Sigmoid colon (tissue), 6 donors: ENCODE measurements at regions not wholly inside any gene's neighbourhood (a gene's known extent, or its start where the extent isn't known, plus 50 kb on each side); places are given as distances from the start of the nearest gene placed in this dataset.

ENCODE experiments used
- DNase-seq: peaks from one replicate; pipeline ENCODE4 v3.0.0-alpha.2; 2019
- H3K27ac ChIP-seq, 4 donors: fragments of 200-600 bp; sonication (generic); one replicate each; pipeline ENCODE4 v1.5.1; 2016 to 2019; ENCODE audit warnings: mild to moderate bottlenecking in 1 of 4
- H3K27me3 ChIP-seq, 3 donors: fragments of 200-600 bp; sonication (generic); one replicate each; pipeline ENCODE4 v1.5.1; 2019; ENCODE audit warnings: mild to moderate bottlenecking in 1 of 3
- H3K36me3 ChIP-seq, 4 donors: fragments of 200-600 bp; sonication (generic); one replicate each; pipeline ENCODE4 v1.5.1; 2016 to 2019
- H3K4me1 ChIP-seq, 4 donors: fragments of 200-600 bp; sonication (generic); one replicate each; pipeline ENCODE4 v1.5.1; 2017 to 2019
- H3K4me3 ChIP-seq, 4 donors: fragments of 200-600 bp; sonication (generic); one replicate each; pipeline ENCODE4 v1.5.1; 2017 to 2019; ENCODE audit warnings: mild to moderate bottlenecking in 2 of 4, moderate library complexity in 1 of 4
- H3K9me3 ChIP-seq, 4 donors: fragments of 200-600 bp in 3 of 4; sonication (generic) in 3 of 4; one replicate each; pipeline versions ENCODE4 v1.5.1 to v1.6.1; 2013 to 2019
- EP300 ChIP-seq, 4 donors: sonication (generic); formaldehyde crosslinking; IDR thresholded peaks; one replicate each; pipeline ENCODE4 v1.6.1; 2017; ENCODE audit warnings: antibody characterized with exemption in 4 of 4
- POLR2A ChIP-seq, 2 donors: fragments of 450-650 bp; IDR thresholded peaks; one replicate each; pipeline ENCODE4 v1.6.1; 2016; ENCODE audit warnings: antibody characterized with exemption in 2 of 2, mild to moderate bottlenecking in 2 of 2, moderate library complexity in 2 of 2
- POLR2AphosphoS5 ChIP-seq, 4 donors: sonication (generic); formaldehyde crosslinking; IDR thresholded peaks; one replicate each; pipeline ENCODE4 v1.6.1; 2017; ENCODE audit warnings: antibody characterized with exemption in 4 of 4
- WGBS, 2 donors: extraction: QIAGEN DNeasy Blood & Tissue Kit; methylation state at CpG; one replicate each; pipeline ENCODE4 v1.1.7; 2013; 5-methylcytosine and 5-hydroxymethylcytosine counted together
- intact Hi-C: fragments of 100-400 bp; cut with DNase I; formaldehyde crosslinking; loops from one replicate; pipeline ENCODE4 v1.15.1; 2023
- TF ChIP-seq, protein P1 (sequence below), 4 experiments: fragments of 450-650 bp in 3 of 4; fragments of 200-600 bp in 1 of 4; IDR thresholded peaks; one replicate each; pipeline ENCODE4 v1.5.1; 2016 to 2019; ENCODE audit warnings: antibody characterized with exemption in 4 of 4, mild to moderate bottlenecking in 3 of 4, moderate library complexity in 2 of 4
- donor health status: healthy with polysubstance abuse.
- donor health status: healthy.

DNA sequence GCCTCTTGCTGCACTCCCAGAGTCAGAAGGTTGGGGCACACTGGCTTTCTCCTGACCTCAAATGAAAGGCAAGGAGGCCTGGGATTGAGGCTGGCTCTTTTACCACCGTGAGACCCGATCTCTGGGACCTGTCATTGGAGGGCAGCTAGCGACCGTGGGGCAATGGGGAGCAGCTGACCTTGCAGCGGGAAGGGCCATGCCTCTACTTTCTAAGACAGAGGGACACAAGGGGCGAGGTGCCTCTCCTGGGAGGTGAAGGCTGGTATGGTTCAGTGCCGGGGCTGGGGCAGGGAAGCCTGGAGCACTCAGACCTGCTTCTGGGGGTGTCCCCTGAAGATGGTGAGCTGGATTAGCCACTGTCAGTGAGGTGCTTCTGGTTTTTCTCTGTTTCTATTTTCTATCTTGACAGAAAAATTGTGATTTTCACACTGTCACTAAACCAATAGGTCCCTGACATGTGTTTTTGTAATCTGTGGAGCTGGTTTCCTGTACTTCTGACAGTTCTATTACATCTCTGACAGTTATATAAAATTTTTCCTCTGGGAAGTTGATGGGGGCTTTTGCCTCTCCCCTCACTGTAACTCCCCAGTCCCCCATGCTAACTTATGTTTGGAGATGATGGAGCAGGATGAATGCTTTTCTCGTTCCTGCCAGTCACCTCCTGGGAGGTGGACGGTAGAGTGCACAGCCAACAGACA is 340.8 kb downstream of the RPS24 start:
- no peak for TF ChIP-seq EP300 (IDR thresholded peaks at IDR 0.05)
- TF ChIP-seq POLR2AphosphoS5 (IDR thresholded peaks at IDR 0.05), result no peak
- no peak for TF ChIP-seq POLR2A (IDR thresholded peaks at IDR 0.05)
- TF ChIP-seq, protein P1, sequence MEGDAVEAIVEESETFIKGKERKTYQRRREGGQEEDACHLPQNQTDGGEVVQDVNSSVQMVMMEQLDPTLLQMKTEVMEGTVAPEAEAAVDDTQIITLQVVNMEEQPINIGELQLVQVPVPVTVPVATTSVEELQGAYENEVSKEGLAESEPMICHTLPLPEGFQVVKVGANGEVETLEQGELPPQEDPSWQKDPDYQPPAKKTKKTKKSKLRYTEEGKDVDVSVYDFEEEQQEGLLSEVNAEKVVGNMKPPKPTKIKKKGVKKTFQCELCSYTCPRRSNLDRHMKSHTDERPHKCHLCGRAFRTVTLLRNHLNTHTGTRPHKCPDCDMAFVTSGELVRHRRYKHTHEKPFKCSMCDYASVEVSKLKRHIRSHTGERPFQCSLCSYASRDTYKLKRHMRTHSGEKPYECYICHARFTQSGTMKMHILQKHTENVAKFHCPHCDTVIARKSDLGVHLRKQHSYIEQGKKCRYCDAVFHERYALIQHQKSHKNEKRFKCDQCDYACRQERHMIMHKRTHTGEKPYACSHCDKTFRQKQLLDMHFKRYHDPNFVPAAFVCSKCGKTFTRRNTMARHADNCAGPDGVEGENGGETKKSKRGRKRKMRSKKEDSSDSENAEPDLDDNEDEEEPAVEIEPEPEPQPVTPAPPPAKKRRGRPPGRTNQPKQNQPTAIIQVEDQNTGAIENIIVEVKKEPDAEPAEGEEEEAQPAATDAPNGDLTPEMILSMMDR (IDR thresholded peaks at IDR 0.05), result no peak
- Histone ChIP-seq H3K27me3 (no peaks in the 10 kb centered on the region), H3K36me3 (no peaks in the 10 kb centered on the region), H3K4me1 (peaks cover 0 to 7% (median 0%) of the 10 kb centered on the region in 4 donors), H3K4me3 (no peak overlapping the region), H3K9me3 (no peaks in the 10 kb centered on the region), H3K27ac (no peak overlapping the region)
- intact Hi-C loops, result no loop called here
- WGBS, 2 donors, result 85 to 94% methylated on average over 9 of the region's 9 CpGs
- no peak for DNase-seq

- no peak overlapping the region for H3K4me3 ChIP-seq
- TF ChIP-seq POLR2A (IDR thresholded peaks at IDR 0.05) (no peak), POLR2AphosphoS5 (IDR thresholded peaks at IDR 0.05) (no peak), EP300 (IDR thresholded peaks at IDR 0.05) (no peak)
- TF ChIP-seq, protein P1 (IDR thresholded peaks at IDR 0.05), result no peak
- DNase-seq, result no peak
- intact Hi-C loops, result no loop called here
- WGBS, 2 donors, result 77 to 79% methylated on average over 17 of the region's 17 CpGs
- H3K27me3 ChIP-seq, result no peaks in the 10 kb centered on the region
- H3K4me1 ChIP-seq, result peaks cover 0 to 4% (median 0%) of the 10 kb centered on the region in 4 donors
- no peak overlapping the region for H3K27ac ChIP-seq
- no peaks in the 10 kb centered on the region for H3K36me3 ChIP-seq
- no peaks in the 10 kb centered on the region for H3K9me3 ChIP-seq
These were observed 342.5 kb downstream of the RPS24 start for GRCh38 chr10:78375854-78376785.

DNA sequence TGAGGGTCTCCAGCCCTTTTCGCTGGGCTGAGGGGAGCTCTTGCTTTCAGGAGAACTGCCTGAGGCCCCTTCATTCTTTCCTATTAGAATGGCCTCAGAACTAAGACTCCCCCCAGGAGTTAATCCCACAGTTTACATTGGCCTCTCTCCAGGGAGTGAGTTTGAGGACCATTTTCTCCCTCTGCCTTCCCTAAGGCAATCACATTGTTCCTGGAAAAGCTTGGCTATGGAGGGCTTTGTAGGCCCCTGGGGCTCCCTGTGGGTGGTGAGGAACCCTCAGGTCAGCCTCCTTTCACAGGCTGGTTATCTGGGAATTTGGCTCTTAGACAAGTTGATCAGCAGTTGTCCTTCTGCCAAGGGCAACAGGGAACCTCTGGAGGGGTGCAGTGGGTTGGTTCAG is 343.7 kb downstream of the RPS24 start:
- 79 to 81% methylated on average over 1 of the region's 1 CpG for WGBS, 2 donors
- no peak for DNase-seq
- TF ChIP-seq EP300 (IDR thresholded peaks at IDR 0.05), result no peak
- TF ChIP-seq POLR2A (IDR thresholded peaks at IDR 0.05), result no peak
- TF ChIP-seq, protein P1 (IDR thresholded peaks at IDR 0.05), result no peak
- no peak for TF ChIP-seq POLR2AphosphoS5 (IDR thresholded peaks at IDR 0.05)
- H3K27ac ChIP-seq, result no peak overlapping the region
- H3K36me3 ChIP-seq, result no peaks in the 10 kb centered on the region
- H3K4me1 ChIP-seq, result no peaks in the 10 kb centered on the region
- no peaks in the 10 kb centered on the region for H3K27me3 ChIP-seq
- H3K4me3 ChIP-seq, result no peak overlapping the region
- intact Hi-C loops, result no loop called here
- no peaks in the 10 kb centered on the region for H3K9me3 ChIP-seq

GRCh38 chr10:78378192-78378591 is 344.5 kb downstream of the RPS24 start:
- no peaks in the 10 kb centered on the region for H3K36me3 ChIP-seq
- TF ChIP-seq POLR2AphosphoS5 (IDR thresholded peaks at IDR 0.05) (no peak), POLR2A (IDR thresholded peaks at IDR 0.05) (no peak), EP300 (IDR thresholded peaks at IDR 0.05) (no peak)
- WGBS, 2 donors, result 93 to 96% methylated on average over 4 of the region's 4 CpGs
- no peak overlapping the region for H3K4me3 ChIP-seq
- H3K4me1 ChIP-seq, result peaks cover 0 to 1% (median 0%) of the 10 kb centered on the region in 4 donors
- no peak overlapping the region for H3K27ac ChIP-seq
- no peaks in the 10 kb centered on the region for H3K27me3 ChIP-seq
- DNase-seq, result no peak
- no peaks in the 10 kb centered on the region for H3K9me3 ChIP-seq
- intact Hi-C loops, result no loop called here

- H3K4me1 ChIP-seq, result peaks cover 0 to 7% (median 4%) of the 10 kb centered on the region in 4 donors
- no peaks in the 10 kb centered on the region for H3K27me3 ChIP-seq
- WGBS, 2 donors, result 68 to 81% methylated on average over 19 of the region's 19 CpGs
- H3K4me3 ChIP-seq, result no peak overlapping the region
- TF ChIP-seq, protein P1 (IDR thresholded peaks at IDR 0.05), result no peak
- TF ChIP-seq POLR2AphosphoS5 (IDR thresholded peaks at IDR 0.05) (no peak), POLR2A (IDR thresholded peaks at IDR 0.05) (no peak)
- no peak for DNase-seq
- intact Hi-C loops, result no loop called here
- no peaks in the 10 kb centered on the region for H3K36me3 ChIP-seq
- H3K9me3 ChIP-seq, result no peaks in the 10 kb centered on the region
- no peak overlapping the region for H3K27ac ChIP-seq
These were observed 347.4 kb downstream of the RPS24 start for GRCh38 chr10:78381107-78381506.
